ENCODE measurements at regions not wholly inside any gene's neighbourhood (a gene's known extent, or its start where the extent isn't known, plus 50 kb on each side); places are given as distances from the start of the nearest gene placed in this dataset.

- no peak overlapping the region for H3K27ac Mint-ChIP-seq
- no peaks in the 10 kb centered on the region for H3K36me3 Mint-ChIP-seq (ENCODE audit: low read depth)
- no peak overlapping the region for H3K4me3 Mint-ChIP-seq
- no peaks in the 10 kb centered on the region for H3K9me3 Mint-ChIP-seq
- H3K27me3 Mint-ChIP-seq (ENCODE audit: low read depth), result no peaks in the 10 kb centered on the region
- H3K4me1 Mint-ChIP-seq (ENCODE audit: low read depth), result no peaks in the 10 kb centered on the region
These were observed 424.1 kb upstream of the ZEB2 start for GRCh38 chr2:144943986-144944385.

- no peaks in the 10 kb centered on the region for H3K27me3 Mint-ChIP-seq (ENCODE audit: low read depth)
- H3K9me3 Mint-ChIP-seq, result no peaks in the 10 kb centered on the region
- H3K4me3 Mint-ChIP-seq, result no peak overlapping the region
- H3K27ac Mint-ChIP-seq, result no peak overlapping the region
- H3K4me1 Mint-ChIP-seq (ENCODE audit: low read depth), result no peaks in the 10 kb centered on the region
- no peaks in the 10 kb centered on the region for H3K36me3 Mint-ChIP-seq (ENCODE audit: low read depth)
These were observed 423.5 kb upstream of the ZEB2 start for GRCh38 chr2:144943293-144943941.

DNA sequence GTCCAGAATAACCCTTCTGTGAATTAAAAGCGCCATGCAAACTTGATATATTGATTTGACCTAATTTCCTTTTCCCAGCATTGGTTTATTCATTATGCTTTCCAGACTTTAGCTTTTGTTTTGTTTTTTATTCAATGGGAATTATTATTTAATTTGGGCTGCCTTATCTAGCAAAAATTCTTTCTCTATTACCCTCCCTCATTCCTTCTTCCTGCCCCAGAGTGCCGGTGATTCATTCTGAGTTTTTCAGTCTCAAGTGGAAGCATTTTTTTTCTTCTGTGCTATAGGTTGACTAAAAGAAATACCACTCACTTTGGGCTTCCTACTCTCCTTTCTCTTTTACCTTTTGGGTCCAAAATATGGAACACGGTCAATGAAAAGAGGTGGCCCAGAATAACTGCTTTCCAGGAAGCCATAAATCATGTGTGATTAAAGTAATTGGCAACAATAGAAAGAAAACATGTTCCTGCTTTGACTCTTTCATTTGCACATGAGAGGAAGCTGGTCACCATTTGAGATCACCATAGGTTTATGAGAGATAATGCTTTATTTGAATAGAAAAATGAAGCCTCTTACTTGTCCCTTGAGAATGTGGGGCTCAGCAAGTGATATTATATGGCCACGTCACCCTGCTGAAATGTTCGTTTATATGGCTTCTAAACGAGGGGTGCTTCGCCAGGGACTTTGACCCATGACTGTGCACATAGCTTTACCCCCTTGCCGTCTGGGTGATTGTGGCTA, 422.8 kb upstream of the ZEB2 start:
- Mint-ChIP-seq H3K36me3 (ENCODE audit: low read depth) (no peaks in the 10 kb centered on the region), H3K27ac (no peak overlapping the region), H3K4me3 (no peak overlapping the region), H3K27me3 (ENCODE audit: low read depth) (no peaks in the 10 kb centered on the region), H3K9me3 (no peaks in the 10 kb centered on the region), H3K4me1 (ENCODE audit: low read depth) (no peaks in the 10 kb centered on the region)

GRCh38 chr2:144941743-144942488, 422.0 kb upstream of the ZEB2 start:
- Mint-ChIP-seq H3K27me3 (ENCODE audit: low read depth) (no peaks in the 10 kb centered on the region), H3K36me3 (ENCODE audit: low read depth) (no peaks in the 10 kb centered on the region), H3K4me1 (ENCODE audit: low read depth) (no peaks in the 10 kb centered on the region), H3K27ac (no peak overlapping the region), H3K4me3 (no peak overlapping the region), H3K9me3 (no peaks in the 10 kb centered on the region)

DNA sequence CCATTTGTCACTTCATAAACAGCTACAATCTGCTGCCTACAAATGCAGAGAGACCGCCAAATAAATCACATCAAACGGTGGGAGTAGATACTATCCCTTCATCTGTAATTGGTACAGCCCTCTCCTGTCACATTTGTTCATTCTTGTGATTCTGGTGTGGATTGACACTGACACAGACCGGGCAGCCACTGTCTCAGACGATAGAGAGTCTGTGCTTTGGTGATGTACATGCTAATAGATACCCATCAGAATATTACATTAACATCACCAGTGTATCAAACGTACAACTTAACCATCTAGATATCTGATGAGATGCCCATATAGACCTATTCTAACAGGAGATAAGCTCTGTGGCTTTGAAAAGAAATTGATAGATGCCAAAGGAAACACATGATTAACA, 419.7 kb upstream of the ZEB2 start:
- Mint-ChIP-seq H3K9me3 (no peaks in the 10 kb centered on the region), H3K4me1 (ENCODE audit: low read depth) (no peaks in the 10 kb centered on the region), H3K36me3 (ENCODE audit: low read depth) (no peaks in the 10 kb centered on the region), H3K4me3 (no peak overlapping the region), H3K27me3 (ENCODE audit: low read depth) (no peaks in the 10 kb centered on the region), H3K27ac (no peak overlapping the region)

DNA sequence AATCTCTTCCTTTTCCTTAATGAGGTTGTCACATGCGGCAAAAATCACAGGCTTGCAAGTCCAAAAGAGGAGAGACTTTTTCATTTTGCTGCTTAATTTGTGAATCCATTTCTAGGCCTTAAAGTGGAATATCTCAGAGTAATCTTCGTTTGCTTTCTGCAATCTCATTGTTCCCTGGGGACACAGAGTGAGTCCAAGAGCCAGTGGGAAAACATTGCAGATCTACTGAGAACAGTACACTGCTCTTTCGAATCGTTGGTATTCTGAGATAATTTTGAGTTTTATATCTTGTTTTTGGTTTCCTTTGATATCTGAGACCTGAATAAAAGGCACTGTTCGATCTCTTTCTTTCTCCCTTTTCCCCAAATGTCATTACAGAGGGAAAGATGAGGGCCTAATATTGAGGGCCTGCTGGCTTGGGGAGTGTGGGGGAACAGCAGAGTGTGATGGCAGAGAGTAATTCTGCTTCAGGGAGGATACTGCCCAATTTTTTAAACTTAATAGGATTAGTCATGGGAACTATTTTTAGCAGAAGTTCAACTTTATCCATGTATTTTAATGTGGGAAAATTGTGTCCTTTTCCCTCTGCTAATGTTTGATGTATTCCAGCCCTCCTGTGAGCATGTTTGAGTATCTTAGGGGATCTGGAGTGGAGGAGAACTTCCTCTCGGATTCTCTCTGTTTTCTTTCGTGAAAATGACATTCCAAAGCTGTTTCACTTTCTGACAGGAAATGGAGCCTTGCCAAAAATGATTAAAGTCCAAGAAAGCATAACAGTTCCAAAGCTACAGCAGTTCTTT, 418.2 kb upstream of the ZEB2 start:
- Mint-ChIP-seq H3K9me3 (no peaks in the 10 kb centered on the region), H3K4me3 (no peak overlapping the region), H3K4me1 (ENCODE audit: low read depth) (no peaks in the 10 kb centered on the region), H3K36me3 (ENCODE audit: low read depth) (no peaks in the 10 kb centered on the region), H3K27me3 (ENCODE audit: low read depth) (no peaks in the 10 kb centered on the region), H3K27ac (no peak overlapping the region)

GRCh38 chr2:144937066-144937465, 417.1 kb upstream of the ZEB2 start:
- no peaks in the 10 kb centered on the region for H3K9me3 Mint-ChIP-seq

DNA sequence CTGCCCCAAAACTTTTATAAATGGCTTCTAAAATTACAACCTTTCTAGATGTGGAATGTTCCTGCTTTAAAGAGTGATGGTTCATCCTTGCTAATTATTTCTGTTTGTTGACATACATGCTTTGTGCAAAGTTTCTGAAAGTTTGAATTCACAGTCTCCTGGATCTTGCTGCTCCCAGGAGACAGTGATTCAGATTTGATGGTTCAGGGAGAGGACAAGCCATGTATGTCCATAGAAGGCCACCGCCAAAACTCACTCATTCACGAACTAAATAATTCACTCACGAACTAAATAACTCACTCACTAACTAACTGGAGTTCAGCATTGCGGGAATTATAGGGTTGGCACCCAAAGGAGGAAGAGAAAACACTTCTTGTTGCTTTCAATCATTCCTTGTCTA, 416.5 kb upstream of the ZEB2 start:
- H3K27me3 Mint-ChIP-seq (ENCODE audit: low read depth), result no peaks in the 10 kb centered on the region
- H3K36me3 Mint-ChIP-seq (ENCODE audit: low read depth), result no peaks in the 10 kb centered on the region
- H3K4me1 Mint-ChIP-seq (ENCODE audit: low read depth), result no peaks in the 10 kb centered on the region
- H3K27ac Mint-ChIP-seq, result no peak overlapping the region
- no peak overlapping the region for H3K4me3 Mint-ChIP-seq
- no peaks in the 10 kb centered on the region for H3K9me3 Mint-ChIP-seq

More at GRCh38 chr2:144937066-144937465, 417.1 kb upstream of the ZEB2 start:
- no peak overlapping the region for H3K4me3 Mint-ChIP-seq
- H3K4me1 Mint-ChIP-seq (ENCODE audit: low read depth), result no peaks in the 10 kb centered on the region
- no peaks in the 10 kb centered on the region for H3K27me3 Mint-ChIP-seq (ENCODE audit: low read depth)
- no peaks in the 10 kb centered on the region for H3K36me3 Mint-ChIP-seq (ENCODE audit: low read depth)
- no peak overlapping the region for H3K27ac Mint-ChIP-seq

- Mint-ChIP-seq H3K4me1 (ENCODE audit: low read depth) (no peaks in the 10 kb centered on the region), H3K9me3 (no peaks in the 10 kb centered on the region), H3K36me3 (ENCODE audit: low read depth) (no peaks in the 10 kb centered on the region), H3K27me3 (ENCODE audit: low read depth) (no peaks in the 10 kb centered on the region), H3K27ac (no peak overlapping the region), H3K4me3 (no peak overlapping the region)
These were observed 415.8 kb upstream of the ZEB2 start for GRCh38 chr2:144935736-144936135.

DNA sequence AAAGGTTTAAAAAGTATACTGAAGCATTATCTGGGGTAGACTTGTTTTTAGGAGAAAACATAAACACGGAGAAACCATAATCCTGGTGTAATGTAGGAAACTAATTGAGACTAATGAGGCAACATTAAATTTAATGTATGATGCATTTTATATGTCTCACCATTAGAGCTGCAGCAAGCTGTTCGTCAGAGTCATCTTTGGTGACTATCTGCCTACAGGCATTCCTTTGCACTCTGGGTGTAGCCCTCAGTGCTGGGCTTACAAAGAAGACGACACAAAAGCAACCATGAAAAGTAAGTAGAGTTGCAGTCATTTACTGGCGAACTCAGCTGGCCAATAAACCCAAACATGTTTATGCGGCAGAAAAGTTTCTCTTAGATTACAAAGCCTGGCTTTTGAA, 415.3 kb upstream of the ZEB2 start:
- no peak overlapping the region for H3K27ac Mint-ChIP-seq
- no peak overlapping the region for H3K4me3 Mint-ChIP-seq
- no peaks in the 10 kb centered on the region for H3K9me3 Mint-ChIP-seq
- no peaks in the 10 kb centered on the region for H3K36me3 Mint-ChIP-seq (ENCODE audit: low read depth)
- no peaks in the 10 kb centered on the region for H3K4me1 Mint-ChIP-seq (ENCODE audit: low read depth)
- no peaks in the 10 kb centered on the region for H3K27me3 Mint-ChIP-seq (ENCODE audit: low read depth)

GRCh38 chr2:144931960-144932359, 412.0 kb upstream of the ZEB2 start:
- H3K27me3 Mint-ChIP-seq (ENCODE audit: low read depth), result no peaks in the 10 kb centered on the region
- H3K4me1 Mint-ChIP-seq (ENCODE audit: low read depth), result no peaks in the 10 kb centered on the region
- no peak overlapping the region for H3K4me3 Mint-ChIP-seq
- no peaks in the 10 kb centered on the region for H3K9me3 Mint-ChIP-seq
- H3K36me3 Mint-ChIP-seq (ENCODE audit: low read depth), result no peaks in the 10 kb centered on the region
- no peak overlapping the region for H3K27ac Mint-ChIP-seq

GRCh38 chr2:144931480-144931879, 411.6 kb upstream of the ZEB2 start:
- H3K4me1 Mint-ChIP-seq (ENCODE audit: low read depth), result no peaks in the 10 kb centered on the region
- H3K4me3 Mint-ChIP-seq, result no peak overlapping the region
- no peaks in the 10 kb centered on the region for H3K36me3 Mint-ChIP-seq (ENCODE audit: low read depth)
- H3K27ac Mint-ChIP-seq, result no peak overlapping the region
- H3K27me3 Mint-ChIP-seq (ENCODE audit: low read depth), result no peaks in the 10 kb centered on the region
- H3K9me3 Mint-ChIP-seq, result no peaks in the 10 kb centered on the region

GRCh38 chr2:144927429-144927828, 407.5 kb upstream of the ZEB2 start:
- no peaks in the 10 kb centered on the region for H3K4me1 Mint-ChIP-seq (ENCODE audit: low read depth)
- H3K4me3 Mint-ChIP-seq, result no peak overlapping the region
- H3K36me3 Mint-ChIP-seq (ENCODE audit: low read depth), result no peaks in the 10 kb centered on the region
- H3K27me3 Mint-ChIP-seq (ENCODE audit: low read depth), result no peaks in the 10 kb centered on the region
- no peaks in the 10 kb centered on the region for H3K9me3 Mint-ChIP-seq
- H3K27ac Mint-ChIP-seq, result no peak overlapping the region

GRCh38 chr2:144925886-144926285, 406.0 kb upstream of the ZEB2 start:
- Mint-ChIP-seq H3K9me3 (no peaks in the 10 kb centered on the region), H3K27me3 (ENCODE audit: low read depth) (no peaks in the 10 kb centered on the region), H3K4me1 (ENCODE audit: low read depth) (no peaks in the 10 kb centered on the region), H3K4me3 (no peak overlapping the region), H3K36me3 (ENCODE audit: low read depth) (no peaks in the 10 kb centered on the region), H3K27ac (no peak overlapping the region)

Data from T-helper 1 cell treated with Interleukin-12 subunit alpha and Interleukin-12 subunit beta and Interleukin-4 antibody, amounts not matched to agents 30 μg/mL and 1 μg/mL, for 36 hours (primary cell).